Karpas-422 (cell line): ENCODE measurements at regions not wholly inside any gene's neighbourhood (a gene's known extent, or its start where the extent isn't known, plus 50 kb on each side); places are given as distances from the start of the nearest gene placed in this dataset.

Experiments
- DNase-seq: peaks from one replicate; pipeline ENCODE4 v3.0.0-alpha.2; 2015
- H2AFZ ChIP-seq: fragments of 200-600 bp; sonication (generic); 2 replicates; pipeline ENCODE4 v1.6.1; 2014; ENCODE audit warnings: antibody characterized with exemption, low read length, mixed read lengths
- H3K27ac ChIP-seq: fragments of 200-600 bp; sonication (generic); 2 replicates; pipeline ENCODE4 v1.5.1; 2014; ENCODE audit warnings: mild to moderate bottlenecking, low read length, moderate library complexity
- H3K27me3 ChIP-seq: fragments of 200-600 bp; sonication (generic); 2 replicates; pipeline ENCODE4 v1.6.1; 2014; ENCODE audit warnings: low read length, mixed read lengths
- H3K36me3 ChIP-seq: fragments of 200-600 bp; sonication (generic); 2 replicates; pipeline ENCODE4 v1.6.1; 2014; ENCODE audit warnings: low read length, mixed read lengths; ENCODE audit not compliant: insufficient read depth
- H3K4me1 ChIP-seq: fragments of 200-600 bp; sonication (generic); 2 replicates; pipeline ENCODE4 v1.6.1; 2014; ENCODE audit warnings: mild to moderate bottlenecking, low read length, mixed read lengths
- H3K4me2 ChIP-seq: fragments of 200-600 bp; sonication (generic); 2 replicates; pipeline ENCODE4 v1.6.1; 2014; ENCODE audit warnings: low read length, low read depth, mild to moderate bottlenecking; ENCODE audit not compliant: poor library complexity, severe bottlenecking
- H3K4me3 ChIP-seq: fragments of 200-600 bp; sonication (generic); 2 replicates; pipeline ENCODE4 v1.5.1; 2014; ENCODE audit warnings: mild to moderate bottlenecking, antibody characterized with exemption, low read length, mixed read lengths
- H3K79me2 ChIP-seq: fragments of 200-600 bp; sonication (generic); 2 replicates; pipeline ENCODE4 v1.6.1; 2014; ENCODE audit warnings: mild to moderate bottlenecking, low read length, mixed read lengths
- H3K9ac ChIP-seq: fragments of 200-600 bp; sonication (generic); 2 replicates; pipeline ENCODE4 v1.6.0; 2014; ENCODE audit warnings: low read length
- H3K9me2 ChIP-seq: fragments of 200-600 bp; sonication (generic), shearing (Covaris generic); replicated peaks from 2 replicates; pipeline ENCODE4 v1.6.0; 2014; ENCODE audit warnings: mild to moderate bottlenecking, low read length, moderate library complexity; ENCODE audit not compliant: insufficient read depth
- H3K9me3 ChIP-seq: fragments of 300-700, 200-600 bp; sonication (generic); 2 replicates; pipeline ENCODE4 v1.6.1; 2014; ENCODE audit warnings: low read length, mixed read lengths
- H4K20me1 ChIP-seq: fragments of 200-600 bp; sonication (generic); 2 replicates; pipeline ENCODE4 v1.6.1; 2014; ENCODE audit warnings: mild to moderate bottlenecking, antibody characterized with exemption, low read length, low read depth; ENCODE audit not compliant: insufficient read depth

GRCh38 chr13:50404116-50404515 lies 388.9 kb downstream of the KCNRG start:
- 0 out of 2 replicates have a peak overlapping the region, but pooled peaks have one; percentile 11 for H2AFZ ChIP-seq
- DNase-seq = peak; percentile 74
- H3K36me3 ChIP-seq = no peaks in the 10 kb centered on the region
- no peaks in the 10 kb centered on the region for H3K9me2 ChIP-seq
- no peak overlapping the region; the same call in 1 of the 2 replicates for H3K4me3 ChIP-seq
- peaks cover 94% of the 10 kb centered on the region for H3K4me1 ChIP-seq
- no peaks in the 10 kb centered on the region for H3K9me3 ChIP-seq
- no peaks in the 10 kb centered on the region for H3K79me2 ChIP-seq
- no peaks in the 10 kb centered on the region for H3K27me3 ChIP-seq
- no peaks in the 10 kb centered on the region for H4K20me1 ChIP-seq
- peak overlapping the region; percentile 45 for H3K4me2 ChIP-seq
- peak overlapping the region; percentile 97 for H3K27ac ChIP-seq
- H3K9ac ChIP-seq = peak overlapping the region; percentile 68

DNA sequence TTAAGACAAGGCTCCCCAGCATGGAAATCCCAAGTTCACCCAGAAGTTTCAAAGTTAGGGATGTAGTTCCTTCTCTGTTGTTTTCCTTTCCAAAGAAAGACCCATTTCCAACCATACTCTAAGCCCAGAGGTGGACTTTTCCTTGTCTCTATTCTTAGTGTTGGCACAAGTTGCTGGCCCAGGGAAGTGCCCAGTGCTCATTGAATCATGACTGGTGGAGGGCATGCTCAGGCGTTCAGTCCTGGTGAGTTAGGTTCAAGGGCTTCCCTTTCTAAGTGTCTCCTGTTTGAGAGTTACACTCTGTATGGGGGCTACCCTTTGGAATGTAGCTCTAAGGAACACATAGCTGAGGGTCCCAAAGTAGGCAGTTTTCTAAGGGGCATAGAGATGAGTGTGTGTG lies 389.5 kb downstream of the KCNRG start:
- Histone ChIP-seq H3K27me3 (no peaks in the 10 kb centered on the region), H3K9ac (peak overlapping the region; percentile 20), H3K4me2 (peak overlapping the region; percentile 45), H2AFZ (no peak overlapping the region), H3K4me3 (no peak overlapping the region), H4K20me1 (no peaks in the 10 kb centered on the region), H3K9me2 (no peaks in the 10 kb centered on the region), H3K9me3 (no peaks in the 10 kb centered on the region), H3K27ac (peak overlapping the region; percentile 97), H3K4me1 (peaks cover 93% of the 10 kb centered on the region), H3K79me2 (no peaks in the 10 kb centered on the region), H3K36me3 (no peaks in the 10 kb centered on the region)
- DNase-seq = no peak

DNA sequence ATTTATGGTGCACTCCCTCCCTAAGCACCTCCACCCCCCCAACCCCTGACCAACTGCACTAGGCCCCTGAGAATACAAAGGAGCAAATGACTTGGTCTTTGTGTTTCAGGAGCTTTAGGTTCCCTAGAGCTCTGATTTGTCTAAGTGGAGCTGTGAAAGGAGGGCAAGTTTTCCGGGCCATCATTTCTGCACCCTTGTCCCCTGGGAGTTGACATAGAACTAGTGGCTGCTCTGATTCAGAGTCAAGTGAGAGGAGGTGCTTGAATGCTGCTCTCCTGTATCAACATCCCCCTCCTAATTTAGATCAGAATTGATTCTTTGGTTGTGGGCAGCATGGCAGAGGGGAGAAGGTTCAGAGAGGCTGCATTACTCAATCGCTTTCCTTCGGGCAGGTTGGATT lies 391.6 kb downstream of the KCNRG start:
- H3K4me3 ChIP-seq = no peak overlapping the region
- H3K9ac ChIP-seq = no peak overlapping the region; the same call in 1 of the 2 replicates
- peak overlapping the region; percentile 10; the same call in 1 of the 2 replicates for H3K27ac ChIP-seq
- no peaks in the 10 kb centered on the region for H3K79me2 ChIP-seq
- no peaks in the 10 kb centered on the region for H3K9me2 ChIP-seq
- H3K27me3 ChIP-seq = no peaks in the 10 kb centered on the region
- H3K4me2 ChIP-seq = peak overlapping the region; percentile 7
- H3K36me3 ChIP-seq = no peaks in the 10 kb centered on the region
- H3K4me1 ChIP-seq = peaks cover 73% of the 10 kb centered on the region
- peak; percentile 80 for DNase-seq
- no peaks in the 10 kb centered on the region for H3K9me3 ChIP-seq
- no peaks in the 10 kb centered on the region for H4K20me1 ChIP-seq
- H2AFZ ChIP-seq = no peak overlapping the region

- no peak for DNase-seq
Observed at GRCh38 chr13:50408068-50408467, 392.8 kb downstream of the KCNRG start.

GRCh38 chr13:50409220-50409619 lies 394.0 kb downstream of the KCNRG start:
- no peaks in the 10 kb centered on the region for H3K27me3 ChIP-seq
- no peak overlapping the region for H3K27ac ChIP-seq
- H3K9me2 ChIP-seq = no peaks in the 10 kb centered on the region
- H3K36me3 ChIP-seq = no peaks in the 10 kb centered on the region
- H3K4me2 ChIP-seq = no peak overlapping the region
- H3K79me2 ChIP-seq = no peaks in the 10 kb centered on the region
- H3K9me3 ChIP-seq = no peaks in the 10 kb centered on the region
- H4K20me1 ChIP-seq = no peaks in the 10 kb centered on the region
- H2AFZ ChIP-seq = no peak overlapping the region
- DNase-seq = no peak
- H3K4me1 ChIP-seq = peaks cover 66% of the 10 kb centered on the region
- no peak overlapping the region for H3K9ac ChIP-seq
- no peak overlapping the region for H3K4me3 ChIP-seq

More at GRCh38 chr13:50408068-50408467, 392.8 kb downstream of the KCNRG start:
- H3K9me2 ChIP-seq = no peaks in the 10 kb centered on the region
- H2AFZ ChIP-seq = no peak overlapping the region
- H3K27me3 ChIP-seq = no peaks in the 10 kb centered on the region
- H3K9ac ChIP-seq = no peak overlapping the region
- H3K27ac ChIP-seq = no peak overlapping the region
- no peak overlapping the region for H3K4me2 ChIP-seq
- no peak overlapping the region for H3K4me3 ChIP-seq
- no peaks in the 10 kb centered on the region for H3K9me3 ChIP-seq
- H4K20me1 ChIP-seq = no peaks in the 10 kb centered on the region
- H3K36me3 ChIP-seq = no peaks in the 10 kb centered on the region
- H3K79me2 ChIP-seq = no peaks in the 10 kb centered on the region
- H3K4me1 ChIP-seq = peaks cover 68% of the 10 kb centered on the region

- H3K79me2 ChIP-seq = no peaks in the 10 kb centered on the region
- peaks cover 4% of the 10 kb centered on the region; the same call in 1 of the 2 replicates for H3K36me3 ChIP-seq
- H2AFZ ChIP-seq = no peak overlapping the region
- H4K20me1 ChIP-seq = no peaks in the 10 kb centered on the region
- no peak overlapping the region for H3K4me3 ChIP-seq
- no peaks in the 10 kb centered on the region for H3K9me2 ChIP-seq
- H3K9me3 ChIP-seq = no peaks in the 10 kb centered on the region
- H3K27me3 ChIP-seq = no peaks in the 10 kb centered on the region
- no peak overlapping the region for H3K4me2 ChIP-seq
- no peak for DNase-seq
- no peak overlapping the region for H3K9ac ChIP-seq
- H3K27ac ChIP-seq = no peak overlapping the region
- peaks cover 48% of the 10 kb centered on the region for H3K4me1 ChIP-seq
Observed at GRCh38 chr13:50410921-50411746, 395.9 kb downstream of the KCNRG start.

- no peak overlapping the region for H3K27ac ChIP-seq
- no peak overlapping the region for H2AFZ ChIP-seq
- no peaks in the 10 kb centered on the region for H3K79me2 ChIP-seq
- H3K9ac ChIP-seq = no peak overlapping the region
- H3K4me2 ChIP-seq = no peak overlapping the region
- H3K36me3 ChIP-seq = peaks cover 4% of the 10 kb centered on the region; the same call in 1 of the 2 replicates
- no peaks in the 10 kb centered on the region for H4K20me1 ChIP-seq
- no peak for DNase-seq
- H3K4me1 ChIP-seq = peaks cover 39% of the 10 kb centered on the region
- no peaks in the 10 kb centered on the region for H3K9me2 ChIP-seq
- H3K27me3 ChIP-seq = no peaks in the 10 kb centered on the region
- H3K4me3 ChIP-seq = no peak overlapping the region
- H3K9me3 ChIP-seq = no peaks in the 10 kb centered on the region
Observed at GRCh38 chr13:50412046-50412617, 396.9 kb downstream of the KCNRG start.

DNA sequence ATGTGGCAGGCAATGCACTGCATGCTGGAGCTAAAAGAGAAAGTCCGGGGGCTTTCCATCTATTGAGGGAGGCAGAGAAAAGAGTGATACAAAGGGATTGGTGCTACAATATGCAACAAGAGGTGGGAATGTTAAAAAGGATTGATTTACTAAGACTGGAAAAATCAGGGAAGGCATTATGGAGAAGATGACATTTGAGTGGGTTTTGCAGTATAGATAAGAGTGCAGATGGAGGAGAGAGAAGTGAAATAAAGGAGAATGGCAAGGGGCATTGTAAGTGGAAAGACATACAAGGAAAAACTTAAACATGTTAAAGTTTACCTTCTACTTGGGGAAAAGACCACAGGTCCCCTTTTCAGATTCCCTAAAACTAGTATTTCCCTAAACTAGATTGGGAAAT lies 399.4 kb downstream of the KCNRG start:
- Histone ChIP-seq H3K4me3 (no peak overlapping the region), H4K20me1 (no peaks in the 10 kb centered on the region), H3K4me1 (peaks cover 28% of the 10 kb centered on the region), H3K27ac (no peak overlapping the region), H3K4me2 (no peak overlapping the region), H3K36me3 (peaks cover 4% of the 10 kb centered on the region; the same call in 1 of the 2 replicates), H3K79me2 (no peaks in the 10 kb centered on the region), H3K9me2 (no peaks in the 10 kb centered on the region), H3K9ac (no peak overlapping the region), H2AFZ (no peak overlapping the region), H3K9me3 (no peaks in the 10 kb centered on the region), H3K27me3 (no peaks in the 10 kb centered on the region)
- DNase-seq = no peak
